ENCODE measurements at regions not wholly inside any gene's neighbourhood (a gene's known extent, or its start where the extent isn't known, plus 50 kb on each side); places are given as distances from the start of the nearest gene placed in this dataset.

- H2AFZ ChIP-seq (ENCODE audit: low read length): no peak overlapping the region
- H3K27ac ChIP-seq (replicated peaks; ENCODE audit: low read length): no peak overlapping the region
- no peaks in the 10 kb centered on the region for H3K36me3 ChIP-seq (replicated peaks in 1 of 2; ENCODE audit: control insufficient read depth in 2 of 2, insufficient read depth in 2 of 2, low read length in 2 of 2)
- no peak overlapping the region for H4K91ac ChIP-seq (ENCODE audit: low read depth, low read length, poor library complexity)
- no peak overlapping the region for H2BK15ac ChIP-seq (ENCODE audit: low read length)
- no peak overlapping the region for H3K14ac ChIP-seq (ENCODE audit: low read length)
- H3K23ac ChIP-seq (ENCODE audit: low read depth, low read length, poor library complexity): no peak overlapping the region
- no peak overlapping the region for H4K8ac ChIP-seq (ENCODE audit: low read depth, low read length)
- no peaks in the 10 kb centered on the region for H3K9me3 ChIP-seq (replicated peaks in 1 of 2; ENCODE audit: control insufficient read depth in 2 of 2, insufficient read depth in 1 of 2, low read depth in 1 of 2, low read length in 2 of 2)
- H3K4ac ChIP-seq (ENCODE audit: low read length): no peak overlapping the region
- no peak for DNase-seq (ENCODE audit: low spot score)
- H2BK12ac ChIP-seq (ENCODE audit: low read length): no peak overlapping the region
- H2BK120ac ChIP-seq (ENCODE audit: low read depth, low read length): no peak overlapping the region
- no peak overlapping the region for H2BK5ac ChIP-seq (ENCODE audit: low read length)
- H3K4me3 ChIP-seq (ENCODE audit: low read length in 2 of 2): no peak overlapping the region
- H2AK5ac ChIP-seq (ENCODE audit: low read depth, low read length): no peak overlapping the region
- no peak overlapping the region for H3K4me2 ChIP-seq (ENCODE audit: insufficient read depth, low read length, poor library complexity, severe bottlenecking)
- H3K79me1 ChIP-seq (ENCODE audit: low read depth, low read length): no peaks in the 10 kb centered on the region
- H3K4me1 ChIP-seq (ENCODE audit: control insufficient read depth in 2 of 2, insufficient read depth in 1 of 2, low read depth in 1 of 2, low read length in 2 of 2): no peaks in the 10 kb centered on the region
- no peak overlapping the region for H3K18ac ChIP-seq (ENCODE audit: low read length)
- H3K9ac ChIP-seq (ENCODE audit: low read depth, low read length, poor library complexity): no peak overlapping the region
- H3K27me3 ChIP-seq (ENCODE audit: control insufficient read depth in 3 of 3, insufficient read depth in 3 of 3, low read depth in 1 of 3, low read length in 3 of 3): no peaks in the 10 kb centered on the region
- WGBS, 2 donors (ENCODE audit: extremely low coverage in 2 of 2, insufficient read length in 2 of 2, insufficient replicate concordance in 1 of 2): no CpG with 5 or more reads among the region's 3 CpGs
These were observed 240.2 kb downstream of the LMO4 start for GRCh38 chr1:87568911-87569310.

DNA sequence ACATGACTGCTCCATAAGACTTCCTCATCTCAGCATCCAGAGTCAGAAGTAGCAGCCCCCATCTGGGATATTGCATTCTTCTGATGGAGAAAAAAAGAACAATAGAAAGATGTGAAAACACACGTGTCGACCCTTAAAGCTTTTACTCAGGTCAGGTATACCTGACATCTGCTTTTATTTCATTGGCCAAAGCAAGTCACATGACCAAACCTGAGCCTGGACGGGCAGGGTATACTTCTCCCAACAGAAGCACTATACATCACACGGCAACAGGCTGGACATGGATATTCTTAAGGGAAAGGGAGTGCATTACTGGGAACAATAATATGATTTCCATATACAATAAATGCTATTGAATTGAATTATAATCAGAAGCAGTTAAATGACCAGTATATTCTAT lies 243.3 kb downstream of the LMO4 start:
- H3K14ac ChIP-seq (ENCODE audit: low read length): no peak overlapping the region
- H2BK15ac ChIP-seq (ENCODE audit: low read length): no peak overlapping the region
- no peak overlapping the region for H4K91ac ChIP-seq (ENCODE audit: low read depth, low read length, poor library complexity)
- no peak overlapping the region for H3K9ac ChIP-seq (ENCODE audit: low read depth, low read length, poor library complexity)
- H3K36me3 ChIP-seq (replicated peaks in 1 of 2; ENCODE audit: control insufficient read depth in 2 of 2, insufficient read depth in 2 of 2, low read length in 2 of 2): no peaks in the 10 kb centered on the region
- H4K8ac ChIP-seq (ENCODE audit: low read depth, low read length): no peak overlapping the region
- H3K4me1 ChIP-seq (ENCODE audit: control insufficient read depth in 2 of 2, insufficient read depth in 1 of 2, low read depth in 1 of 2, low read length in 2 of 2): no peaks in the 10 kb centered on the region
- H2BK5ac ChIP-seq (ENCODE audit: low read length): no peak overlapping the region
- no peaks in the 10 kb centered on the region for H3K9me3 ChIP-seq (replicated peaks in 1 of 2; ENCODE audit: control insufficient read depth in 2 of 2, insufficient read depth in 1 of 2, low read depth in 1 of 2, low read length in 2 of 2)
- H3K18ac ChIP-seq (ENCODE audit: low read length): no peak overlapping the region
- no peak overlapping the region for H2BK12ac ChIP-seq (ENCODE audit: low read length)
- H3K27ac ChIP-seq (replicated peaks; ENCODE audit: low read length): no peak overlapping the region
- DNase-seq (ENCODE audit: low spot score): no peak
- H2AK5ac ChIP-seq (ENCODE audit: low read depth, low read length): no peak overlapping the region
- no CpG with 5 or more reads among the region's 4 CpGs for WGBS, 2 donors (ENCODE audit: extremely low coverage in 2 of 2, insufficient read length in 2 of 2, insufficient replicate concordance in 1 of 2)
- no peak overlapping the region for H3K4me2 ChIP-seq (ENCODE audit: insufficient read depth, low read length, poor library complexity, severe bottlenecking)
- H3K27me3 ChIP-seq (ENCODE audit: control insufficient read depth in 3 of 3, insufficient read depth in 3 of 3, low read depth in 1 of 3, low read length in 3 of 3): no peaks in the 10 kb centered on the region
- H3K4ac ChIP-seq (ENCODE audit: low read length): no peak overlapping the region
- H3K4me3 ChIP-seq (ENCODE audit: low read length in 2 of 2): no peak overlapping the region
- no peak overlapping the region for H3K23ac ChIP-seq (ENCODE audit: low read depth, low read length, poor library complexity)
- H2BK120ac ChIP-seq (ENCODE audit: low read depth, low read length): no peak overlapping the region
- no peaks in the 10 kb centered on the region for H3K79me1 ChIP-seq (ENCODE audit: low read depth, low read length)
- no peak overlapping the region for H2AFZ ChIP-seq (ENCODE audit: low read length)

DNA sequence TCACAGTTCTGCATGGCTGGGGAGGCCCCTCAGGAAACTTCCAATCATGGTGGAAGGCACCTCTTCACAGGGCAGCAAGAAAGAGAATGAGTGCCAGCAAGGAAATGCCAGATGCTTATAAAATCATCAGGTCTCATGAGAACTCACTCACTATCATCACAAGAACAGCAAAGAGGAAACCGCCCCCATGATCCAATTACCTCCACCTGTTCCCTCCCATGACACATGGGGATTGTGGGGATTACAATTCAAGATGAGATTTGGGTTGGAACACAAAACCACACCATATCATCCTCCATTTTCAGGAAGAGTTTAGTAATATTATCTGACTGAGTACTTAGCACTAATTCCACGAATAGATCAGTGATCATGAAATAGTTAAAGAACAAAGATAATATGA lies 244.2 kb downstream of the LMO4 start:
- Histone ChIP-seq H2BK15ac (ENCODE audit: low read length) (no peak overlapping the region), H4K91ac (ENCODE audit: low read depth, low read length, poor library complexity) (no peak overlapping the region), H3K4me1 (ENCODE audit: control insufficient read depth in 2 of 2, insufficient read depth in 1 of 2, low read depth in 1 of 2, low read length in 2 of 2) (no peaks in the 10 kb centered on the region), H3K36me3 (replicated peaks in 1 of 2; ENCODE audit: control insufficient read depth in 2 of 2, insufficient read depth in 2 of 2, low read length in 2 of 2) (no peaks in the 10 kb centered on the region), H3K79me1 (ENCODE audit: low read depth, low read length) (no peaks in the 10 kb centered on the region), H3K18ac (ENCODE audit: low read length) (no peak overlapping the region), H3K4me2 (ENCODE audit: insufficient read depth, low read length, poor library complexity, severe bottlenecking) (no peak overlapping the region), H3K27ac (replicated peaks; ENCODE audit: low read length) (no peak overlapping the region), H4K8ac (ENCODE audit: low read depth, low read length) (no peak overlapping the region), H2BK12ac (ENCODE audit: low read length) (no peak overlapping the region), H3K27me3 (ENCODE audit: control insufficient read depth in 3 of 3, insufficient read depth in 3 of 3, low read depth in 1 of 3, low read length in 3 of 3) (no peaks in the 10 kb centered on the region), H3K4ac (ENCODE audit: low read length) (no peak overlapping the region), H3K23ac (ENCODE audit: low read depth, low read length, poor library complexity) (no peak overlapping the region), H2AK5ac (ENCODE audit: low read depth, low read length) (no peak overlapping the region), H3K9ac (ENCODE audit: low read depth, low read length, poor library complexity) (no peak overlapping the region), H3K9me3 (replicated peaks in 1 of 2; ENCODE audit: control insufficient read depth in 2 of 2, insufficient read depth in 1 of 2, low read depth in 1 of 2, low read length in 2 of 2) (no peaks in the 10 kb centered on the region), H3K14ac (ENCODE audit: low read length) (no peak overlapping the region), H2BK5ac (ENCODE audit: low read length) (no peak overlapping the region), H2AFZ (ENCODE audit: low read length) (no peak overlapping the region), H2BK120ac (ENCODE audit: low read depth, low read length) (no peak overlapping the region), H3K4me3 (ENCODE audit: low read length in 2 of 2) (no peak overlapping the region)
- no CpG with 5 or more reads among the region's 2 CpGs for WGBS, 2 donors (ENCODE audit: extremely low coverage in 2 of 2, insufficient read length in 2 of 2, insufficient replicate concordance in 1 of 2)
- no peak for DNase-seq (ENCODE audit: low spot score)

- H3K9ac ChIP-seq (ENCODE audit: low read depth, low read length, poor library complexity): no peak overlapping the region
- no peak overlapping the region for H3K4me3 ChIP-seq (ENCODE audit: low read length in 2 of 2)
- H2AK5ac ChIP-seq (ENCODE audit: low read depth, low read length): no peak overlapping the region
- no peak overlapping the region for H2BK12ac ChIP-seq (ENCODE audit: low read length)
- no peaks in the 10 kb centered on the region for H3K9me3 ChIP-seq (replicated peaks in 1 of 2; ENCODE audit: control insufficient read depth in 2 of 2, insufficient read depth in 1 of 2, low read depth in 1 of 2, low read length in 2 of 2)
- no peaks in the 10 kb centered on the region for H3K36me3 ChIP-seq (replicated peaks in 1 of 2; ENCODE audit: control insufficient read depth in 2 of 2, insufficient read depth in 2 of 2, low read length in 2 of 2)
- H4K91ac ChIP-seq (ENCODE audit: low read depth, low read length, poor library complexity): no peak overlapping the region
- H3K14ac ChIP-seq (ENCODE audit: low read length): no peak overlapping the region
- H3K18ac ChIP-seq (ENCODE audit: low read length): no peak overlapping the region
- H4K8ac ChIP-seq (ENCODE audit: low read depth, low read length): no peak overlapping the region
- no peak overlapping the region for H2BK15ac ChIP-seq (ENCODE audit: low read length)
- H2BK120ac ChIP-seq (ENCODE audit: low read depth, low read length): no peak overlapping the region
- no peak overlapping the region for H3K27ac ChIP-seq (replicated peaks; ENCODE audit: low read length)
- H3K4me2 ChIP-seq (ENCODE audit: insufficient read depth, low read length, poor library complexity, severe bottlenecking): no peak overlapping the region
- H3K27me3 ChIP-seq (ENCODE audit: control insufficient read depth in 3 of 3, insufficient read depth in 3 of 3, low read depth in 1 of 3, low read length in 3 of 3): no peaks in the 10 kb centered on the region
- H2AFZ ChIP-seq (ENCODE audit: low read length): no peak overlapping the region
- H3K79me1 ChIP-seq (ENCODE audit: low read depth, low read length): no peaks in the 10 kb centered on the region
- WGBS, 2 donors (ENCODE audit: extremely low coverage in 2 of 2, insufficient read length in 2 of 2, insufficient replicate concordance in 1 of 2): no CpG with 5 or more reads among the region's 3 CpGs
- no peaks in the 10 kb centered on the region for H3K4me1 ChIP-seq (ENCODE audit: control insufficient read depth in 2 of 2, insufficient read depth in 1 of 2, low read depth in 1 of 2, low read length in 2 of 2)
- no peak for DNase-seq (ENCODE audit: low spot score)
- H3K23ac ChIP-seq (ENCODE audit: low read depth, low read length, poor library complexity): no peak overlapping the region
- H3K4ac ChIP-seq (ENCODE audit: low read length): no peak overlapping the region
- H2BK5ac ChIP-seq (ENCODE audit: low read length): no peak overlapping the region
These were observed 246.8 kb downstream of the LMO4 start for GRCh38 chr1:87575528-87575927.
